ENCODE measurements at regions not wholly inside any gene's neighbourhood (a gene's known extent, or its start where the extent isn't known, plus 50 kb on each side); places are given as distances from the start of the nearest gene placed in this dataset.

DNA sequence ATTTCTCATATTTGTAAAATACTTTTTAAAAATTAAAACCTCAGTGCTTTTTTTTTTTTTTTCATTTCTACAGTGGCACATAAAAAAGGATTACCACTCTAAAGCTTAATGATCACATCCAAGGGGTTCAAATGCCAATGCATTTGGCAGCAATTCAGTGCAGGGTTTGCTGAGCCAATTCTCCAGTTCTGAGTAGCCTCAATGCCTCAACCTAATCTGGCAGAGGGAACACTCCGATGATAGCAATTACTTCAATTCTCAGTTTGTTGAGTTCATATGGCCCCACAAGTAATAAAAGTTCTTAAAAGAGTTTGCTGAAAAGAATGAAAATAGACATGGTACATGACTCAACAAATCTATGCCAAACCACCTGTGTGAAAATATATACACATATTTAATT, 79.3 kb upstream of the RBMS3 start:
- no peak overlapping the region for H3K4me3 ChIP-seq (ENCODE audit: low read depth, low read length, poor library complexity, severe bottlenecking)
- H3K9me2 ChIP-seq (ENCODE audit: insufficient read depth, low read length) = no peaks in the 10 kb centered on the region
- no peaks in the 10 kb centered on the region for H3K9me3 ChIP-seq (ENCODE audit: low read length)
- TF ChIP-seq, protein P1, sequence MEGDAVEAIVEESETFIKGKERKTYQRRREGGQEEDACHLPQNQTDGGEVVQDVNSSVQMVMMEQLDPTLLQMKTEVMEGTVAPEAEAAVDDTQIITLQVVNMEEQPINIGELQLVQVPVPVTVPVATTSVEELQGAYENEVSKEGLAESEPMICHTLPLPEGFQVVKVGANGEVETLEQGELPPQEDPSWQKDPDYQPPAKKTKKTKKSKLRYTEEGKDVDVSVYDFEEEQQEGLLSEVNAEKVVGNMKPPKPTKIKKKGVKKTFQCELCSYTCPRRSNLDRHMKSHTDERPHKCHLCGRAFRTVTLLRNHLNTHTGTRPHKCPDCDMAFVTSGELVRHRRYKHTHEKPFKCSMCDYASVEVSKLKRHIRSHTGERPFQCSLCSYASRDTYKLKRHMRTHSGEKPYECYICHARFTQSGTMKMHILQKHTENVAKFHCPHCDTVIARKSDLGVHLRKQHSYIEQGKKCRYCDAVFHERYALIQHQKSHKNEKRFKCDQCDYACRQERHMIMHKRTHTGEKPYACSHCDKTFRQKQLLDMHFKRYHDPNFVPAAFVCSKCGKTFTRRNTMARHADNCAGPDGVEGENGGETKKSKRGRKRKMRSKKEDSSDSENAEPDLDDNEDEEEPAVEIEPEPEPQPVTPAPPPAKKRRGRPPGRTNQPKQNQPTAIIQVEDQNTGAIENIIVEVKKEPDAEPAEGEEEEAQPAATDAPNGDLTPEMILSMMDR (conservative IDR thresholded peaks at IDR 0.05; ENCODE audit: low read length) = no peak
- TF ChIP-seq EZH2phosphoT487 (IDR thresholded peaks at IDR 0.05; ENCODE audit: borderline replicate concordance, low read depth, low read length) = no peak
- no peaks in the 10 kb centered on the region for H3K36me3 ChIP-seq (ENCODE audit: insufficient read depth, low read length)
- H3K79me2 ChIP-seq (ENCODE audit: insufficient read depth, low read depth, low read length) = no peaks in the 10 kb centered on the region
- intact Hi-C loops (cut with micrococcal nuclease; ENCODE audit: unreplicated experiment) = no loop called here
- no peaks in the 10 kb centered on the region for H3K4me1 ChIP-seq (ENCODE audit: insufficient read depth, low read length, poor library complexity, severe bottlenecking)
- BruUV-seq (replicated peaks) = no TSS peak
- ChIA-PET CTCF (ENCODE audit: unreplicated experiment) (no interaction called here), POLR2A (interaction anchor here (0.7 kb wide), 1 partner anchor 248 kb away, joined by 3 read pairs; no protein-coding TSS in a partner anchor)
- no peaks in the 10 kb centered on the region for H4K20me1 ChIP-seq (ENCODE audit: insufficient read depth, low read length)
- no peak overlapping the region for H2AFZ ChIP-seq (ENCODE audit: low read length)
- no peak for DNase-seq (ENCODE audit: low spot score)
- no peak overlapping the region for H3K27ac ChIP-seq (ENCODE audit: low read depth, low read length, poor library complexity, severe bottlenecking)
- no peak overlapping the region for H3K4me2 ChIP-seq (ENCODE audit: low read length)

- ChIA-PET CTCF (ENCODE audit: unreplicated experiment) (no interaction called here), POLR2A (no interaction called here)
- no peak overlapping the region for H3K4me3 ChIP-seq (ENCODE audit: low read depth, low read length, poor library complexity, severe bottlenecking)
- H3K4me2 ChIP-seq (ENCODE audit: low read length) = no peak overlapping the region
- H3K36me3 ChIP-seq (ENCODE audit: insufficient read depth, low read length) = no peaks in the 10 kb centered on the region
- H3K79me2 ChIP-seq (ENCODE audit: insufficient read depth, low read depth, low read length) = no peaks in the 10 kb centered on the region
- no peak overlapping the region for H2AFZ ChIP-seq (ENCODE audit: low read length)
- no peak for TF ChIP-seq EZH2phosphoT487 (IDR thresholded peaks at IDR 0.05; ENCODE audit: borderline replicate concordance, low read depth, low read length)
- TF ChIP-seq, protein P1 (conservative IDR thresholded peaks at IDR 0.05; ENCODE audit: low read length) = no peak
- no peaks in the 10 kb centered on the region for H3K4me1 ChIP-seq (ENCODE audit: insufficient read depth, low read length, poor library complexity, severe bottlenecking)
- no TSS peak for BruUV-seq (replicated peaks)
- intact Hi-C loops (cut with micrococcal nuclease; ENCODE audit: unreplicated experiment) = no loop called here
- no peaks in the 10 kb centered on the region for H3K9me3 ChIP-seq (ENCODE audit: low read length)
- DNase-seq (ENCODE audit: low spot score) = no peak
- H4K20me1 ChIP-seq (ENCODE audit: insufficient read depth, low read length) = no peaks in the 10 kb centered on the region
- no peak overlapping the region for H3K27ac ChIP-seq (ENCODE audit: low read depth, low read length, poor library complexity, severe bottlenecking)
- no peaks in the 10 kb centered on the region for H3K9me2 ChIP-seq (ENCODE audit: insufficient read depth, low read length)
Measured at GRCh38 chr3:29202378-29202777, 78.5 kb upstream of the RBMS3 start.

DNA sequence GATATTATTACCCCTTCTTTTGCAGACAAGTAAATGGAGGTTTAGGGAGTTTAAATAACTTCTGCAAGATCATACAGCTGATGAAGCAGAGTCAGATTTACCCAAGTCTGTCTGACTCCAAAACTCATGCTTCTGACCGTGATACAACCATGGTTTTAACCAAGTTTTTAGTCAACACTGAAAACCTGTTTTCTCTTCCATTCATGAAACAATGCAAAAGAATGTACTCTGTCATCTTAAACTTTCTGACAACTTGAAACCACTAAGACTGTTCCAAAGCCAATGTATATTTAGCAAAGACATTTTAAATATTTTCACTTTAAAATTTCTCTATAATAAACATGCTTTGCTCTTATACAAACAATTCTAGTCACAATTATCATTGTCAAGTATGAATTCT, 77.0 kb upstream of the RBMS3 start:
- Histone ChIP-seq H3K4me3 (ENCODE audit: low read depth, low read length, poor library complexity, severe bottlenecking) (no peak overlapping the region), H3K9me3 (ENCODE audit: low read length) (no peaks in the 10 kb centered on the region), H3K4me1 (ENCODE audit: insufficient read depth, low read length, poor library complexity, severe bottlenecking) (no peaks in the 10 kb centered on the region), H3K79me2 (ENCODE audit: insufficient read depth, low read depth, low read length) (no peaks in the 10 kb centered on the region), H3K9me2 (ENCODE audit: insufficient read depth, low read length) (no peaks in the 10 kb centered on the region), H3K27ac (ENCODE audit: low read depth, low read length, poor library complexity, severe bottlenecking) (no peak overlapping the region), H2AFZ (ENCODE audit: low read length) (no peak overlapping the region), H3K4me2 (ENCODE audit: low read length) (no peak overlapping the region), H4K20me1 (ENCODE audit: insufficient read depth, low read length) (no peaks in the 10 kb centered on the region), H3K36me3 (ENCODE audit: insufficient read depth, low read length) (no peaks in the 10 kb centered on the region)
- CTCF ChIA-PET (ENCODE audit: unreplicated experiment) = no interaction called here
- POLR2A ChIA-PET = interaction anchor here (0.5 kb wide), 1 partner anchor 26 kb away, joined by 4 read pairs; no protein-coding TSS in a partner anchor
- intact Hi-C loops (cut with micrococcal nuclease; ENCODE audit: unreplicated experiment) = no loop called here
- no peak for DNase-seq (ENCODE audit: low spot score)
- TF ChIP-seq EZH2phosphoT487 (IDR thresholded peaks at IDR 0.05; ENCODE audit: borderline replicate concordance, low read depth, low read length) = no peak
- TF ChIP-seq, protein P1 (conservative IDR thresholded peaks at IDR 0.05; ENCODE audit: low read length) = no peak
- no TSS peak for BruUV-seq (replicated peaks)

All from OCI-LY7 (cell line).